ENCODE measurements at regions not wholly inside any gene's neighbourhood (a gene's known extent, or its start where the extent isn't known, plus 50 kb on each side); places are given as distances from the start of the nearest gene placed in this dataset.

- Histone ChIP-seq H3F3A (replicated peaks; ENCODE audit: low read depth) (no peaks in the 10 kb centered on the region), H3K4me1 (ENCODE audit: insufficient read depth) (no peaks in the 10 kb centered on the region), H3K36me3 (ENCODE audit: insufficient read depth) (no peaks in the 10 kb centered on the region), H3K27me3 (ENCODE audit: insufficient read depth) (no peaks in the 10 kb centered on the region), H3K79me2 (replicated peaks; ENCODE audit: insufficient read depth) (no peaks in the 10 kb centered on the region), H4K20me1 (replicated peaks; ENCODE audit: insufficient read depth) (no peaks in the 10 kb centered on the region), H3K4me3 (no peak overlapping the region), H3K27ac (ENCODE audit: low read depth) (no peak overlapping the region), H3K4me2 (no peak overlapping the region), H2AFZ (no peak overlapping the region), H3K9me2 (ENCODE audit: insufficient read depth) (no peaks in the 10 kb centered on the region)
- H3K4me3 Mint-ChIP-seq = no peak overlapping the region
- no peak for ATAC-seq
- H3K9me3 Mint-ChIP-seq = no peaks in the 10 kb centered on the region
- TF ChIP-seq JUNB (IDR thresholded peaks at IDR 0.05; ENCODE audit: unreplicated experiment) = no peak
- no peak for TF ChIP-seq CREB1 (CRISPR knock-in tag; IDR thresholded peaks at IDR 0.05; ENCODE audit: low read depth)
- TF ChIP-seq ZNF331 (CRISPR knock-in tag; IDR thresholded peaks at IDR 0.05; ENCODE audit: low read depth) = no peak
- TF ChIP-seq ZNF114 (CRISPR knock-in tag; IDR thresholded peaks at IDR 0.05) = no peak
- no peak for TF ChIP-seq STAT1 (IDR thresholded peaks at IDR 0.05; ENCODE audit: unreplicated experiment)
- no peak for TF ChIP-seq POLR2AphosphoS5 (IDR thresholded peaks at IDR 0.05; ENCODE audit: low read depth)
- no peak for TF ChIP-seq EZH2phosphoT487 (IDR thresholded peaks at IDR 0.05; ENCODE audit: unreplicated experiment)
- H3K27ac Mint-ChIP-seq = no peak overlapping the region
- no peak for DNase-seq (ENCODE audit: low spot score)
- no peaks in the 10 kb centered on the region for H3K36me3 Mint-ChIP-seq (ENCODE audit: low read depth)
- peaks cover 6% of the 10 kb centered on the region for H3K27me3 Mint-ChIP-seq (ENCODE audit: insufficient read depth, low read depth, poor library complexity)
- H3K4me1 Mint-ChIP-seq = no peaks in the 10 kb centered on the region; the same call in 2 of the 3 replicates
Measured at GRCh38 chr6:169845426-169846285, 94.2 kb downstream of the ERMARD start.

GRCh38 chr6:169844946-169845345, 93.5 kb downstream of the ERMARD start:
- H3K27ac Mint-ChIP-seq = no peak overlapping the region
- H3K9me3 Mint-ChIP-seq = no peaks in the 10 kb centered on the region
- TF ChIP-seq STAT1 (IDR thresholded peaks at IDR 0.05; ENCODE audit: unreplicated experiment) = no peak
- TF ChIP-seq CTCF (conservative IDR thresholded peaks at IDR 0.05; ENCODE audit: low read depth in 2 of 2) = no peak
- no peak for TF ChIP-seq EZH2 (IDR thresholded peaks at IDR 0.05; ENCODE audit: low read depth, unreplicated experiment)
- no peak for TF ChIP-seq ZNF462 (CRISPR knock-in tag; IDR thresholded peaks at IDR 0.05)
- no peak for TF ChIP-seq JUNB (IDR thresholded peaks at IDR 0.05; ENCODE audit: unreplicated experiment)
- no peak for TF ChIP-seq ZNF114 (CRISPR knock-in tag; IDR thresholded peaks at IDR 0.05)
- no peak for TF ChIP-seq ETS1 (IDR thresholded peaks at IDR 0.05)
- TF ChIP-seq ZNF331 (CRISPR knock-in tag; IDR thresholded peaks at IDR 0.05; ENCODE audit: low read depth) = no peak
- TF ChIP-seq POLR2AphosphoS5 (IDR thresholded peaks at IDR 0.05; ENCODE audit: low read depth) = no peak
- TF ChIP-seq NANOG (IDR thresholded peaks at IDR 0.05; ENCODE audit: borderline replicate concordance) = no peak
- no peak for TF ChIP-seq CREB1 (CRISPR knock-in tag; IDR thresholded peaks at IDR 0.05; ENCODE audit: low read depth)
- no peak for TF ChIP-seq EZH2phosphoT487 (IDR thresholded peaks at IDR 0.05; ENCODE audit: unreplicated experiment)

More at GRCh38 chr6:169844946-169845345, 93.5 kb downstream of the ERMARD start:
- H2AFZ ChIP-seq = no peak overlapping the region
- Mint-ChIP-seq H3K4me1 (no peaks in the 10 kb centered on the region; the same call in 2 of the 3 replicates), H3K36me3 (ENCODE audit: low read depth) (no peaks in the 10 kb centered on the region), H3K27me3 (ENCODE audit: insufficient read depth, low read depth, poor library complexity) (peaks cover 5% of the 10 kb centered on the region), H3K4me3 (no peak overlapping the region)
- no peaks in the 10 kb centered on the region for H3K36me3 ChIP-seq (ENCODE audit: insufficient read depth)
- no peaks in the 10 kb centered on the region for H3K4me1 ChIP-seq (ENCODE audit: insufficient read depth)
- H3F3A ChIP-seq (replicated peaks; ENCODE audit: low read depth) = no peaks in the 10 kb centered on the region
- H3K27ac ChIP-seq (ENCODE audit: low read depth) = no peak overlapping the region
- no peaks in the 10 kb centered on the region for H4K20me1 ChIP-seq (replicated peaks; ENCODE audit: insufficient read depth)
- no peaks in the 10 kb centered on the region for H3K9me2 ChIP-seq (ENCODE audit: insufficient read depth)
- DNase-seq (ENCODE audit: low spot score) = no peak
- no peaks in the 10 kb centered on the region for H3K27me3 ChIP-seq (ENCODE audit: insufficient read depth)
- no peaks in the 10 kb centered on the region for H3K79me2 ChIP-seq (replicated peaks; ENCODE audit: insufficient read depth)
- ATAC-seq = no peak
- H3K4me2 ChIP-seq = no peak overlapping the region
- no peak overlapping the region for H3K4me3 ChIP-seq

Data from GM23338 (cell line).